ENCODE measurements at regions not wholly inside any gene's neighbourhood (a gene's known extent, or its start where the extent isn't known, plus 50 kb on each side); places are given as distances from the start of the nearest gene placed in this dataset.

- H3K27ac ChIP-seq (ENCODE audit: low read depth in 1 of 2, low read length in 2 of 2): no peak overlapping the region
These were observed 467.5 kb downstream of the FBXO15 start for GRCh38 chr18:73679941-73680712.

DNA sequence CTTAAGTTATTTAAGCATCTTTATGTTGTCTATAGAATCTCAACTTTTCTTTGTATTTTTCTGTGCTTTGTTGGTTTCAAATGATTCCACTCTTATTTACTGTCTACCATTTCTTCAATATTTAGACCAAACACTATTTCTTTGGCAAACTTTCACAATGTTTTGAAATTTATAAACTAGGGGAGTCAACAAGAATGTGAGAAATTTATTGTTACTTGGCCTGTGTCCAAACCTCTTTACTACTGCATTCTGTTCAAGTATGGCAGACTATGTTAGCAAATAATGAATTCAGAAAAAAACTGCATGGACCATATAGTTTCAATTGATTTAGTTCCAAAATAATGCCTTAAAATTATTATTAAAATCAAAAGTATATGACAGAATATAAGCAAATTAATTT is 470.2 kb downstream of the FBXO15 start:
- no peak overlapping the region for H2AFZ ChIP-seq (ENCODE audit: insufficient read depth, low read depth, low read length, poor library complexity, severe bottlenecking)
- intact Hi-C loops (cut with micrococcal nuclease): no loop called here
- Mint-ChIP-seq H3K4me3 (no peak overlapping the region), H3K9me3 (peaks cover 0 to 2% (median 0%) of the 10 kb centered on the region in 7 donors), H3K4me1 (no peaks in the 10 kb centered on the region), H3K27me3 (ENCODE audit: low read depth in 3 of 3) (no peaks in the 10 kb centered on the region), H3K27ac (no peak overlapping the region), H3K36me3 (no peaks in the 10 kb centered on the region)
- DNase-seq: no peak
- H3K27ac ChIP-seq (ENCODE audit: low read depth in 1 of 2, low read length in 2 of 2): no peak overlapping the region
- TF ChIP-seq, protein P1, sequence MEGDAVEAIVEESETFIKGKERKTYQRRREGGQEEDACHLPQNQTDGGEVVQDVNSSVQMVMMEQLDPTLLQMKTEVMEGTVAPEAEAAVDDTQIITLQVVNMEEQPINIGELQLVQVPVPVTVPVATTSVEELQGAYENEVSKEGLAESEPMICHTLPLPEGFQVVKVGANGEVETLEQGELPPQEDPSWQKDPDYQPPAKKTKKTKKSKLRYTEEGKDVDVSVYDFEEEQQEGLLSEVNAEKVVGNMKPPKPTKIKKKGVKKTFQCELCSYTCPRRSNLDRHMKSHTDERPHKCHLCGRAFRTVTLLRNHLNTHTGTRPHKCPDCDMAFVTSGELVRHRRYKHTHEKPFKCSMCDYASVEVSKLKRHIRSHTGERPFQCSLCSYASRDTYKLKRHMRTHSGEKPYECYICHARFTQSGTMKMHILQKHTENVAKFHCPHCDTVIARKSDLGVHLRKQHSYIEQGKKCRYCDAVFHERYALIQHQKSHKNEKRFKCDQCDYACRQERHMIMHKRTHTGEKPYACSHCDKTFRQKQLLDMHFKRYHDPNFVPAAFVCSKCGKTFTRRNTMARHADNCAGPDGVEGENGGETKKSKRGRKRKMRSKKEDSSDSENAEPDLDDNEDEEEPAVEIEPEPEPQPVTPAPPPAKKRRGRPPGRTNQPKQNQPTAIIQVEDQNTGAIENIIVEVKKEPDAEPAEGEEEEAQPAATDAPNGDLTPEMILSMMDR (IDR thresholded peaks at IDR 0.05): no peak
- no peaks in the 10 kb centered on the region for H3K36me3 ChIP-seq (replicated peaks in 1 of 2; ENCODE audit: control insufficient read depth in 1 of 2, insufficient read depth in 2 of 2, low read length in 2 of 2)
- no peak overlapping the region for H3K4me3 ChIP-seq (replicated peaks in 1 of 3; ENCODE audit: low read depth in 2 of 3, low read length in 3 of 3)
- no peaks in the 10 kb centered on the region for H3K4me1 ChIP-seq (ENCODE audit: control insufficient read depth in 1 of 2, insufficient read depth in 2 of 2, low read length in 2 of 2)
- no peaks in the 10 kb centered on the region for H3K27me3 ChIP-seq (ENCODE audit: control insufficient read depth in 2 of 2, insufficient read depth in 2 of 2, low read length in 2 of 2)
- H3K9ac ChIP-seq (ENCODE audit: insufficient read depth, low read length, poor library complexity, severe bottlenecking): no peak overlapping the region
- H3K9me3 ChIP-seq (replicated peaks in 1 of 2; ENCODE audit: control insufficient read depth in 1 of 2, insufficient read depth in 1 of 2, low read length in 2 of 2): no peaks in the 10 kb centered on the region
- no peaks in the 10 kb centered on the region for H3K79me2 ChIP-seq (ENCODE audit: insufficient read depth, low read length)
- no peaks in the 10 kb centered on the region for H4K20me1 ChIP-seq (ENCODE audit: insufficient read depth, low read length)
- no peak overlapping the region for H3K4me2 ChIP-seq (replicated peaks; ENCODE audit: extremely low read depth, low read length, poor library complexity, severe bottlenecking)

More at GRCh38 chr18:73679941-73680712, 467.5 kb downstream of the FBXO15 start:
- no peak overlapping the region for H3K9ac ChIP-seq (ENCODE audit: insufficient read depth, low read length, poor library complexity, severe bottlenecking)
- no peaks in the 10 kb centered on the region for H3K27me3 ChIP-seq (ENCODE audit: control insufficient read depth in 2 of 2, insufficient read depth in 2 of 2, low read length in 2 of 2)
- H3K9me3 Mint-ChIP-seq: peaks cover 0 to 3% (median 0%) of the 10 kb centered on the region in 7 donors
- WGBS (ENCODE audit: insufficient coverage): 60% methylated on average over 4 of the region's 8 CpGs
- TF ChIP-seq, protein P1 (IDR thresholded peaks at IDR 0.05): no peak
- H3K4me1 Mint-ChIP-seq: no peaks in the 10 kb centered on the region
- no peak overlapping the region for H3K27ac Mint-ChIP-seq
- no peaks in the 10 kb centered on the region for H3K9me3 ChIP-seq (replicated peaks in 1 of 2; ENCODE audit: control insufficient read depth in 1 of 2, insufficient read depth in 1 of 2, low read length in 2 of 2)
- no peaks in the 10 kb centered on the region for H3K4me1 ChIP-seq (ENCODE audit: control insufficient read depth in 1 of 2, insufficient read depth in 2 of 2, low read length in 2 of 2)
- no peaks in the 10 kb centered on the region for H3K79me2 ChIP-seq (ENCODE audit: insufficient read depth, low read length)
- H3K36me3 Mint-ChIP-seq: no peaks in the 10 kb centered on the region
- intact Hi-C loops (cut with micrococcal nuclease): no loop called here
- no peak overlapping the region for H3K4me3 Mint-ChIP-seq
- no peak overlapping the region for H3K4me2 ChIP-seq (replicated peaks; ENCODE audit: extremely low read depth, low read length, poor library complexity, severe bottlenecking)
- no peaks in the 10 kb centered on the region for H3K27me3 Mint-ChIP-seq (ENCODE audit: low read depth in 3 of 3)
- DNase-seq: no peak
- H4K20me1 ChIP-seq (ENCODE audit: insufficient read depth, low read length): no peaks in the 10 kb centered on the region
- H3K4me3 ChIP-seq (replicated peaks in 1 of 3; ENCODE audit: low read depth in 2 of 3, low read length in 3 of 3): no peak overlapping the region
- no peaks in the 10 kb centered on the region for H3K36me3 ChIP-seq (replicated peaks in 1 of 2; ENCODE audit: control insufficient read depth in 1 of 2, insufficient read depth in 2 of 2, low read length in 2 of 2)
- H2AFZ ChIP-seq (ENCODE audit: insufficient read depth, low read depth, low read length, poor library complexity, severe bottlenecking): no peak overlapping the region

Data from CD14-positive monocyte (primary cell).